Ascending aorta (tissue), 2 donors: ENCODE measurements at regions not wholly inside any gene's neighbourhood (a gene's known extent, or its start where the extent isn't known, plus 50 kb on each side); places are given as distances from the start of the nearest gene placed in this dataset.

Source experiments
- DNase-seq, 2 donors: peaks; one replicate each; pipeline ENCODE4 v3.0.0-alpha.2; 2019; ENCODE audit warnings: low spot score in 2 of 2
- H3K27ac ChIP-seq, 2 donors: fragments of 200-600 bp; sonication (generic); one replicate each; pipeline ENCODE4 v1.5.1; 2016 to 2017; ENCODE audit warnings: mild to moderate bottlenecking in 1 of 2
- H3K27me3 ChIP-seq: fragments of 200-600 bp; sonication (generic); one replicate; pipeline ENCODE4 v1.5.1; 2017
- H3K36me3 ChIP-seq, 2 donors: fragments of 200-600 bp; sonication (generic); one replicate each; pipeline ENCODE4 v1.5.1; 2016
- H3K4me1 ChIP-seq, 2 donors: fragments of 200-600 bp; sonication (generic); one replicate each; pipeline ENCODE4 v1.5.1; 2016 to 2017; ENCODE audit warnings: mild to moderate bottlenecking in 1 of 2
- H3K4me3 ChIP-seq, 2 donors: fragments of 200-600 bp; sonication (generic); one replicate each; pipeline ENCODE4 v1.5.1; 2016 to 2017; ENCODE audit warnings: mild to moderate bottlenecking in 1 of 2
- H3K9me3 ChIP-seq, 2 donors: fragments of 200-600 bp; sonication (generic); one replicate each; pipeline ENCODE4 v1.5.1; 2016
- intact Hi-C: fragments of 100-400 bp; cut with DNase I; formaldehyde crosslinking; loops from one replicate; pipeline ENCODE4 v1.15.1; 2023
- TF ChIP-seq, protein P1 (sequence below), 3 experiments: fragments of 200-600 bp in 2 of 3; fragments of 450-650 bp in 1 of 3; sonication (generic) in 2 of 3; IDR thresholded peaks; one replicate each; pipeline ENCODE4 v1.5.1; 2016 to 2019; ENCODE audit warnings: antibody characterized with exemption in 3 of 3, mild to moderate bottlenecking in 1 of 3, moderate library complexity in 1 of 3

DNA sequence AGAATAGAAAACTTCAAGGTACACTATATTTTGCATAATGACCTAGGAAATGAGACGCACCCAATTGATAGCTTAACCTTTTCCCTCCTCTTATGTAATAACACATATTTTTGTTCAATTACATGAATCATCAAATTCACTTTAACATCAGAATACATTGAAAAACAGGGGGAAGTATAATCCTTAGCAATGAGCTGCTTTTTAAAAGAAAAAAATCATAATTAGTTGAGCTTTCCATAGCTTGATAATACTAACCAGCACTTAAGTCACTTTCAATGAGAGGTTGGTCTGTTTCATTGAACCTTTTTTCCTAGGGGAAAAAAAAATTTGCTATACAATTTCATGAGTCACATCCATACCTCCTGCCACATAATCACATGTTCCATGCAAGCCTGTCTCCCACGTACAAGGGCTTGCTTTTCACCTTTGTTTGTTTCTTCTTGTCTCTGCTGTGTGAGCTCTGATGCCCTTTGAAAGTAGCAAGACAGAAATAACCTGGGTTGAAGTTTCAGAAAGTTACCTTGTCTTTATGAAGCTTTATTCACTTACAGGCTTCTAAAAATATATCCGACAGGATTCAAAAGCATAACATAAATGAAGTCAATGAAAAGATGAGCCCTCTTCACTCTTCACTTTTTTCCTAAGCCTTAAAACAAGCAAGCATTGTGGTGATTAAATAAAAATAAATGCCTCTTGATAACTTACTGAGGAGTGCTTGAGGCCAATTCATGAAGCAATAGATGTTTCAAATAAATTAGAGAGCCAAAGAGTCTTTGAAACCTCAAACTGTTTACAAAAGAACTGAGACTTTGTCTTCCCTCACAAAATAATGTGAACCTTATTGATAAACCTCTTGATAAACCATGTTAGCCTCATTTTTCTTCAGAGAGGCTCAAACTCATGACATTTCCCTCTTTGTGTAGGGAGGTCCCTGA lies 108.5 kb downstream of the FEM1C start:
- Histone ChIP-seq H3K4me3 (no peak overlapping the region), H3K36me3 (no peaks in the 10 kb centered on the region), H3K27ac (no peak overlapping the region), H3K4me1 (no peaks in the 10 kb centered on the region), H3K27me3 (no peaks in the 10 kb centered on the region), H3K9me3 (no peaks in the 10 kb centered on the region)
- TF ChIP-seq, protein P1, sequence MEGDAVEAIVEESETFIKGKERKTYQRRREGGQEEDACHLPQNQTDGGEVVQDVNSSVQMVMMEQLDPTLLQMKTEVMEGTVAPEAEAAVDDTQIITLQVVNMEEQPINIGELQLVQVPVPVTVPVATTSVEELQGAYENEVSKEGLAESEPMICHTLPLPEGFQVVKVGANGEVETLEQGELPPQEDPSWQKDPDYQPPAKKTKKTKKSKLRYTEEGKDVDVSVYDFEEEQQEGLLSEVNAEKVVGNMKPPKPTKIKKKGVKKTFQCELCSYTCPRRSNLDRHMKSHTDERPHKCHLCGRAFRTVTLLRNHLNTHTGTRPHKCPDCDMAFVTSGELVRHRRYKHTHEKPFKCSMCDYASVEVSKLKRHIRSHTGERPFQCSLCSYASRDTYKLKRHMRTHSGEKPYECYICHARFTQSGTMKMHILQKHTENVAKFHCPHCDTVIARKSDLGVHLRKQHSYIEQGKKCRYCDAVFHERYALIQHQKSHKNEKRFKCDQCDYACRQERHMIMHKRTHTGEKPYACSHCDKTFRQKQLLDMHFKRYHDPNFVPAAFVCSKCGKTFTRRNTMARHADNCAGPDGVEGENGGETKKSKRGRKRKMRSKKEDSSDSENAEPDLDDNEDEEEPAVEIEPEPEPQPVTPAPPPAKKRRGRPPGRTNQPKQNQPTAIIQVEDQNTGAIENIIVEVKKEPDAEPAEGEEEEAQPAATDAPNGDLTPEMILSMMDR (IDR thresholded peaks at IDR 0.05), result no peak
- intact Hi-C loops, result no loop called here
- DNase-seq, result no peak

DNA sequence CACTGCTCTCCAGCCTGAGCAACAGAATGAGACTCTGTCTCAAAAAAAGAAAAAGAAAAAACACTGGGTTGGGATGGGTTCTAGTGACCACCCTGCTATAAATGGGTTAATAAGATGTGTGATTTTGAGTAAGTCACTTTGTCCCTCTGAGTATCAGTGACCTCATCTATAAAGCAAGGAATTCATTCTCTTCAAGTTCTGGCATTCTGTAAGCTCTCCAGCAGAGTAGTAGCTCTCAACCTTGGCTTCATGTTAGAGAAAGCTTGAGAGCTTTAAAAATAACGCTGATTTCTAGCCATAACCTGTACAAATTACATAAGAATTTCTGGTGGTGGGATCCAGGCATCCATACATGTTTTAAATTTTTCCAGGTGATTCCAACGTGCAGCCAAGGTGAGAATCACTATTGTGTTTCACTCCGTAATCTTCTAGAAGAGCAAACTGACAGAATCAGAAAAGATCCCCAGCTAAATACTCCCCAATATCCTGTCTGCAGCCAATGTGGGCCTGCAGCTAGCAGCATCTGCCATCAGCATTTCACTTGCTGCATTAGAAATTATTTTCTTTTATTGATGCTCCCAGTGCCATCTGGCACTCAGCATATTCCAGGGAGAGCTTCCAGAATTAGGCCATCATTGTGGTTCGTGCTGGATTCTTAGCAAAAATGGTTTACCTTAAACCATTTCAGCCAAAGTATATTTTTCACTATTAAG lies 109.4 kb downstream of the FEM1C start:
- Histone ChIP-seq H3K4me3 (no peak overlapping the region), H3K36me3 (no peaks in the 10 kb centered on the region), H3K27me3 (no peaks in the 10 kb centered on the region), H3K4me1 (no peaks in the 10 kb centered on the region), H3K9me3 (no peaks in the 10 kb centered on the region), H3K27ac (no peak overlapping the region)
- intact Hi-C loops, result no loop called here
- no peak for DNase-seq
- TF ChIP-seq, protein P1 (IDR thresholded peaks at IDR 0.05), result no peak

DNA sequence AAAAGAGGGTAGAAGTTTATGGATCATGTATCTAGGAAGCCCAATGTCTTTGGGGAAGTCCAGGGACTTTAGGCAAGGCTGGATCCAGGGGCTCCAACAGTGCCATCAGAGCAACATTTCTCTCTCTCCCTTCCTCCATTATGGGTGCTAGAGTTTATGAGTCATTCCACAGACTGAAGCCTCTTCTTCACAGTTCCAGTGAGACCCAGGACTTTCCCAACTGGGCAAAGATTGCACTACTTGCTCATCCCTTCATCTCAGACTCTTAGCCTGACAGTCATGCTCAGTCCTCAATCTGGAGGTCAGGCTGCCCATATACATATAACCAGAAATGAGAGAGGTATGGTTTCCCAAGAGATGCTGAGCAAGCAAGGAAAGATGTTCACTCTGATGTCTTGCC lies 110.7 kb downstream of the FEM1C start:
- no peaks in the 10 kb centered on the region for H3K36me3 ChIP-seq
- no peaks in the 10 kb centered on the region for H3K4me1 ChIP-seq
- no peaks in the 10 kb centered on the region for H3K27me3 ChIP-seq
- no peak overlapping the region for H3K27ac ChIP-seq
- H3K4me3 ChIP-seq, result no peak overlapping the region
- TF ChIP-seq, protein P1 (IDR thresholded peaks at IDR 0.05), result no peak
- H3K9me3 ChIP-seq, result no peaks in the 10 kb centered on the region
- intact Hi-C loops, result no loop called here
- DNase-seq, result no peak

DNA sequence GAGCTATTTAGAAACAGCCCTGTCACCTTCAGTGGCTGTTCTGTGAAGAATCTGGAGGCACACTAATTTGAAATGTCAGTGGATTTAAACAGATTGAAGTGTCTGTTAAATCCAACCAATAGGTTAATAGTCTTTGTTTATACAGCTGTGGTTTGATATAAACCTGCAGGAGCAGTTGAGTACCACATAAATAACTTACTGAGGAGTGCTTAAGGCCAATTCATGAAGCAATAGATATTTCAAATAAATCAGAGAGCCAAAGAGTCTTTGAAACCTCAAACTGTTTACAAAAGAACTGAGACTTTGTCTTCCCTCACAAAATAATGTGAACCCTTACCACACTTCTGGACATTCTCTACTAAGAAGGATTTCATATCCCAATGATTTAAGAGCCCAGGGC lies 111.9 kb downstream of the FEM1C start:
- TF ChIP-seq, protein P1 (IDR thresholded peaks at IDR 0.05), result no peak
- H3K27ac ChIP-seq, result no peak overlapping the region
- H3K9me3 ChIP-seq, result no peaks in the 10 kb centered on the region
- H3K4me1 ChIP-seq, result no peaks in the 10 kb centered on the region
- H3K36me3 ChIP-seq, result no peaks in the 10 kb centered on the region
- no peak overlapping the region for H3K4me3 ChIP-seq
- H3K27me3 ChIP-seq, result no peaks in the 10 kb centered on the region
- DNase-seq, result no peak
- intact Hi-C loops, result no loop called here

DNA sequence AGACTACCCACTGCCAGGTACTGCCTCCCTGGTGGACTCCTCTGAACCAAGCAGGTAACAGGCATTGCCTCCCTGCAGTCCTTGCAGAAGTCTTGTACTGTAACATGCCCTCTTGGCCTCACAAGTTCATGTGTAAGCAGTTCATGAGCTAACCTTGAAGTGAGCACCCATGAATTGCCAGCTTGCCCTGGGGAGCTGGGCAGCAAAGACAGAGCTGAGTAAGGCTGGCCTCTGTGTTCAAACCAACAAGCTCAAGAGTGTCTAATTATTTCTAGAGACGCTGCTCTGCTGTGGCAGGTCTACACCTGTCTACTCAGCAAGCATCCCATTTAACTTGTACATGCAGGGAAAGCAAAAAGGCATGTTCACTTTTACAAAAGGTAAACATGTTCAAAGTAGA lies 113.5 kb downstream of the FEM1C start:
- no peaks in the 10 kb centered on the region for H3K27me3 ChIP-seq
- no peak for DNase-seq
- H3K27ac ChIP-seq, result no peak overlapping the region
- no peak overlapping the region for H3K4me3 ChIP-seq
- TF ChIP-seq, protein P1 (IDR thresholded peaks at IDR 0.05), result no peak
- no peaks in the 10 kb centered on the region for H3K36me3 ChIP-seq
- H3K9me3 ChIP-seq, result no peaks in the 10 kb centered on the region
- intact Hi-C loops, result no loop called here
- H3K4me1 ChIP-seq, result no peaks in the 10 kb centered on the region
